C4-2B (cell line): ENCODE measurements at regions not wholly inside any gene's neighbourhood (a gene's known extent, or its start where the extent isn't known, plus 50 kb on each side); places are given as distances from the start of the nearest gene placed in this dataset.

ENCODE experiments used
- CTCF ChIP-seq: fragments of 450-650 bp; conservative IDR thresholded peaks from 2 replicates; pipeline ENCODE4 v1.5.1; 2017; ENCODE audit warnings: mild to moderate bottlenecking
- ZFX ChIP-seq: fragments of 450-650 bp; IDR thresholded peaks from 2 replicates; pipeline ENCODE4 v1.6.1; 2017

GRCh38 chr7:84302949-84303348 is 108.4 kb upstream of the SEMA3A start:
- no peak for TF ChIP-seq CTCF
- TF ChIP-seq ZFX = no peak
